Heart left ventricle (tissue), 13 donors: ENCODE measurements at regions not wholly inside any gene's neighbourhood (a gene's known extent, or its start where the extent isn't known, plus 50 kb on each side); places are given as distances from the start of the nearest gene placed in this dataset.

Source experiments
- POLR2A ChIP-seq, 2 donors: fragments of 450-650 bp; IDR thresholded peaks; one replicate each; pipeline ENCODE4 v1.6.1; 2017; ENCODE audit warnings: antibody characterized with exemption in 2 of 2, mild to moderate bottlenecking in 2 of 2, moderate library complexity in 2 of 2
- TF ChIP-seq, protein P1 (sequence below), 12 donors: fragments of 200-600 bp; sonication (generic) in 4 of 12; IDR thresholded peaks; one replicate each; pipeline versions ENCODE4 v1.5.0 to v1.8.0; 2018 to 2022; ENCODE audit warnings: antibody characterized with exemption in 12 of 12, mild to moderate bottlenecking in 5 of 12
- donor health status: ischemic (EF 13 %, LVEDD 7.1; RV severe dilation, severe dysfunction).
- donor health status: DM: no; HTN: yes; CAD: no.
- donor health status: DM: no; HTN: no; CAD: no.
- donor health status: ischemic (EF 25% LVEDD 6.9; RV normal size, moderate dysfunction).
- donor health status: ischemic (EF 25% LVEDD 5.7; RV mildly dilated, moderate dysfunction).
- donor health status: ischemic (EF 35%, LVEDD 5.7; RV mildly dilated, moderate dysfunction).
- donor health status: nonischemic (EF 11% LVEDD 7.7; RV severe dilation, severe dysfunction).
- donor health status: DM: yes; HTN: yes; CAD: no.
- donor health status: PGD.
- donor health status: ischemic (EF 29% LVEDD 5.4; RV normal size, mild dysfunction).
- donor health status: nonischemic (EF 23%, LVEDD 6.1; RV moderate dilation, normal function).

DNA sequence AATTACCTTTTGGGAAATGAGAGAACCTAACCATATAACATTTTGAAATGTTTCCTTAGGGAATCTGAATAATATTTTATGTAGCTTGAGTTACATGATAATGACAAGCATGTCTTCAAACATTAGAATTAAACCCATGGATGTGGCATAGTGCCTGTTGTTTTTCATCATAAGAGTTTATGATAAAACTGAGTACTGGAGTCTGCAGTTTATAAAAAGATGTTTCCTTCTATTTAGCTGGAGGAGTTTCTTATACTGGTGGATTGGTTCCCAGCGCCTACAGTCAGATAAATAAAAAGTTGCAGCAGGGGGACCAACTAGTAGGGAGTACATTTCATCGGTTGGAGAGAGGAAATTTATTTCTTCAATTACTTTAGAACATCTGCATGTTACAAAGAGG is 70.1 kb upstream of the PCDH18 start:
- TF ChIP-seq, protein P1, sequence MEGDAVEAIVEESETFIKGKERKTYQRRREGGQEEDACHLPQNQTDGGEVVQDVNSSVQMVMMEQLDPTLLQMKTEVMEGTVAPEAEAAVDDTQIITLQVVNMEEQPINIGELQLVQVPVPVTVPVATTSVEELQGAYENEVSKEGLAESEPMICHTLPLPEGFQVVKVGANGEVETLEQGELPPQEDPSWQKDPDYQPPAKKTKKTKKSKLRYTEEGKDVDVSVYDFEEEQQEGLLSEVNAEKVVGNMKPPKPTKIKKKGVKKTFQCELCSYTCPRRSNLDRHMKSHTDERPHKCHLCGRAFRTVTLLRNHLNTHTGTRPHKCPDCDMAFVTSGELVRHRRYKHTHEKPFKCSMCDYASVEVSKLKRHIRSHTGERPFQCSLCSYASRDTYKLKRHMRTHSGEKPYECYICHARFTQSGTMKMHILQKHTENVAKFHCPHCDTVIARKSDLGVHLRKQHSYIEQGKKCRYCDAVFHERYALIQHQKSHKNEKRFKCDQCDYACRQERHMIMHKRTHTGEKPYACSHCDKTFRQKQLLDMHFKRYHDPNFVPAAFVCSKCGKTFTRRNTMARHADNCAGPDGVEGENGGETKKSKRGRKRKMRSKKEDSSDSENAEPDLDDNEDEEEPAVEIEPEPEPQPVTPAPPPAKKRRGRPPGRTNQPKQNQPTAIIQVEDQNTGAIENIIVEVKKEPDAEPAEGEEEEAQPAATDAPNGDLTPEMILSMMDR (IDR thresholded peaks at IDR 0.05), result no peak
- no peak for TF ChIP-seq POLR2A (IDR thresholded peaks at IDR 0.05)
